Left lobe of liver (tissue), 2 donors: ENCODE measurements at regions not wholly inside any gene's neighbourhood (a gene's known extent, or its start where the extent isn't known, plus 50 kb on each side); places are given as distances from the start of the nearest gene placed in this dataset.

Source experiments
- ATAC-seq: fragments of 200-7000 bp; cut with Tn5 transposase; one replicate; pipeline ENCODE4 v1.9.1; 2020; ENCODE audit warnings: mild to moderate bottlenecking, moderate library complexity
- DNase-seq: peaks from one replicate; pipeline ENCODE4 v3.0.0-alpha.2; 2020; ENCODE audit warnings: low spot score
- donor health status: DM: no; HTN: no; CAD: no; lungs with moderate emphysema.
- donor health status: DM: no; HTN: yes; CAD: no.

DNA sequence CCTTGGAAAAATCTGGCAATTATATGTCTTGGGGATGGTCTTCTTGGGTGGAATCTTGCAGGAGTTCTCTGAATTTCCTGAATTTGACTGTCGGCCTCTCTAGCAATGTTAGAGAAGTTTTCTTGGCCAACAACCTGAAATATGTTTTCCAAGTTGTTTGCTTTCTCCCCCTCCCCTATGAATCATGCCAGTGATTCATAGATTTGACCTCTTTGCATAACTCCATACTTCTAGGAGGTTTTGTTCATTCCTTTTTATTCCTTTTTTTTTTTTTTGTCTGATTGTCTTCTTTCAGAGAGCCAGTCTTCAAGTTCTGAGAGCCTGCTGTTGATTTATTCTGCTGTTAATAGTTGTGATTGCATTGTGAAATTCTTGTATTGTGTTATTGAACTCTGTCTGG is 56.7 kb upstream of the SLC44A1 start:
- DNase-seq (no peak), ATAC-seq (no peak)

- DNase-seq (no peak), ATAC-seq (peak; percentile 61)
Measured at GRCh38 chr9:105188746-105189145, 55.7 kb upstream of the SLC44A1 start.

DNA sequence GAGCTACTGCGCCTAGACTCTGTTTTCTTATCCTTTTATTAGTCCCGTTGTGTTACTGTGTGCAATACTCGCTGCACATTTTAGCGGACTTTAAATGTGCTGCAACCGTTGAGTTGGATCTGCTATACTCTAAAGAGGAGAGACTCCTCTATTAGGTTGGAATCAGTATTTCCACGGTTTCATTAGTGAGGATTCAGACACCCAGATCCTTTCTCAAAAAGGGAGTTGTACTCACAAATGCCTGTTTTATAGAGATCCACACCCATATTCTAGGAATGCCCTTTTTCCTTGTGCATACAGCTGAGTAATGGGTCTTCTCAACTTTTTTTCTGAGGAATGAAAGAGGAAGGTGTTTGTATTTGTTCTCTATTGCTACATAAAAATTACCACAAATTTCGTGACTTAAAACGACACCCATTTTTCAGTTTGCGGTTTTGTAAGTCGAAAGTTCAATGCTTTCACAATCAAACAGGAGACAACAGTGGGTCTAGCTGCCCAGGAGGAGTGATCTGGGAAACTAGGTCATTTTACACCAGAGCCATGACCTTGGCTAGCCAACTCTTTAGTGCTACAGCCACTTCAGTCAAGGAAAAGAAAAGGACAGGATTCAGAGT is 52.8 kb upstream of the SLC44A1 start:
- ATAC-seq = peak; percentile 93
- DNase-seq = peak; percentile 71

- no peak for ATAC-seq
- DNase-seq = no peak
Measured at GRCh38 chr9:105193560-105193959, 50.9 kb upstream of the SLC44A1 start.

GRCh38 chr9:105194234-105194633 is 50.2 kb upstream of the SLC44A1 start:
- ATAC-seq (no peak), DNase-seq (no peak)
